Fibroblast of pulmonary artery (primary cell): ENCODE measurements at regions not wholly inside any gene's neighbourhood (a gene's known extent, or its start where the extent isn't known, plus 50 kb on each side); places are given as distances from the start of the nearest gene placed in this dataset.

Experiments
- DNase-seq: peaks from one replicate; pipeline ENCODE4 v3.0.0-alpha.2; 2010; ENCODE audit warnings: low read depth
- H3K4me3 ChIP-seq: replicated peaks from 2 replicates; pipeline ENCODE4 v1.5.1; 2011; ENCODE audit warnings: low read depth, mild to moderate bottlenecking, control low read depth, low read length, moderate library complexity
- TF ChIP-seq, protein P1 (sequence below): IDR thresholded peaks from 2 replicates; pipeline ENCODE4 v1.5.1; 2011; ENCODE audit warnings: mild to moderate bottlenecking, control low read depth, low read length, inconsistent platforms; ENCODE audit errors: missing control alignments

DNA sequence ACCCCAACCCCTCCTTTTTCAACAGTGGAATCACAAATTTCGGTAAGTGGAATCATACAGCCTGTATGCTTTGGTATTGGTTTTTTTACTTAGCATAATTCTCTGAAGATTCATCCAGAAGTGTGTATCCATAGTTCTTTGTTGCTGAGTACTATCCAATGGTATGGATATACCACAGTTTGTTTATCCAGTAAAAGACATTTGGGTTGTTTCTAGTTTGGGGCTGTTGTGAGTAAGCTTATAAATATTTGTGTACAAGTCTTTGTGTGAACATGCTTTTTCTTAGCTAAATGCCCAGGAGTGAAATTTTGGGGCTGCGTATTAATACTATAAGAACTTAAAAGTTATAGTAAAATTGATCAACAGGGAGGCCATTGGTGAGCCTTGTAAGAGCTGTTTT, 57.5 kb upstream of the GC start:
- DNase-seq: no peak
- no peak overlapping the region for H3K4me3 ChIP-seq
- TF ChIP-seq, protein P1, sequence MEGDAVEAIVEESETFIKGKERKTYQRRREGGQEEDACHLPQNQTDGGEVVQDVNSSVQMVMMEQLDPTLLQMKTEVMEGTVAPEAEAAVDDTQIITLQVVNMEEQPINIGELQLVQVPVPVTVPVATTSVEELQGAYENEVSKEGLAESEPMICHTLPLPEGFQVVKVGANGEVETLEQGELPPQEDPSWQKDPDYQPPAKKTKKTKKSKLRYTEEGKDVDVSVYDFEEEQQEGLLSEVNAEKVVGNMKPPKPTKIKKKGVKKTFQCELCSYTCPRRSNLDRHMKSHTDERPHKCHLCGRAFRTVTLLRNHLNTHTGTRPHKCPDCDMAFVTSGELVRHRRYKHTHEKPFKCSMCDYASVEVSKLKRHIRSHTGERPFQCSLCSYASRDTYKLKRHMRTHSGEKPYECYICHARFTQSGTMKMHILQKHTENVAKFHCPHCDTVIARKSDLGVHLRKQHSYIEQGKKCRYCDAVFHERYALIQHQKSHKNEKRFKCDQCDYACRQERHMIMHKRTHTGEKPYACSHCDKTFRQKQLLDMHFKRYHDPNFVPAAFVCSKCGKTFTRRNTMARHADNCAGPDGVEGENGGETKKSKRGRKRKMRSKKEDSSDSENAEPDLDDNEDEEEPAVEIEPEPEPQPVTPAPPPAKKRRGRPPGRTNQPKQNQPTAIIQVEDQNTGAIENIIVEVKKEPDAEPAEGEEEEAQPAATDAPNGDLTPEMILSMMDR: no peak

DNA sequence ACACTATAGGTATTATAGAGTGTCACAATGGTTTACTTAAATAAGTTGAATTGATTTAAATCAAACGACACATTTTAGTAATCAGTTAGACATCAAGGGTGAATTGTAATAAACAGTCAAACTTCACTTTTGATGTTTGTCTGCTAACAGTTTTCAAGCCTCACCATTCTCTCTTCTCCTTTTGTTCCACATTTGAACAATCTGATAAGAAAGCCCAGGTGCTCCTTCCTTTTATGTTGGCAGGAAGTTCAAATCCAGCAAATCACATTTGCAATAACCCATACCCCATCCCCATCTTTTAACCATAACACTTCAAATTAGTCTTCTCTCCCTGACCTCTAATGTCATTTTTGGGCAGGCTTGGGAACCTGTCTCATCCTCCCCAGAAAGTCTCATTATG, 63.4 kb upstream of the GC start:
- TF ChIP-seq, protein P1: no peak
- DNase-seq: no peak
- no peak overlapping the region for H3K4me3 ChIP-seq

DNA sequence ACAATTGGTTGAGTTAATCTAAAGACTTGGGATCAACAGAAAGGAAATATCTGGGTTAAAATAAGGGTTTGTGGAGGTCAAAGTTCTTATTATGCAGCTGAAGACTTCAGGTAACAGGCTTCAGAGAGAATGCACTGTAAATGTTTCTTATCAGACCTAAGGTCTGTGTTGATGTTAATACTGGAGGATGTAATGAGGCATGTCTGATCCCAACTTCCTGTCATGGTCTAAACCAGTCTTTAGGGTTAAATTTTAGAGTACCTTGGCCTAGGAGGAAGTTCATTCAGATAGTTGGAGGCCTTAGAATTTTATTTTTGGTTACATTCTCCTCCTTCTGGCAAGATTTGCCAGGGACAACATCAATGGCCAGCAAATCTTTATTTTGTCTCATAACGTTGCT, 72.1 kb upstream of the GC start:
- no peak overlapping the region for H3K4me3 ChIP-seq
- DNase-seq: no peak
- TF ChIP-seq, protein P1: no peak

DNA sequence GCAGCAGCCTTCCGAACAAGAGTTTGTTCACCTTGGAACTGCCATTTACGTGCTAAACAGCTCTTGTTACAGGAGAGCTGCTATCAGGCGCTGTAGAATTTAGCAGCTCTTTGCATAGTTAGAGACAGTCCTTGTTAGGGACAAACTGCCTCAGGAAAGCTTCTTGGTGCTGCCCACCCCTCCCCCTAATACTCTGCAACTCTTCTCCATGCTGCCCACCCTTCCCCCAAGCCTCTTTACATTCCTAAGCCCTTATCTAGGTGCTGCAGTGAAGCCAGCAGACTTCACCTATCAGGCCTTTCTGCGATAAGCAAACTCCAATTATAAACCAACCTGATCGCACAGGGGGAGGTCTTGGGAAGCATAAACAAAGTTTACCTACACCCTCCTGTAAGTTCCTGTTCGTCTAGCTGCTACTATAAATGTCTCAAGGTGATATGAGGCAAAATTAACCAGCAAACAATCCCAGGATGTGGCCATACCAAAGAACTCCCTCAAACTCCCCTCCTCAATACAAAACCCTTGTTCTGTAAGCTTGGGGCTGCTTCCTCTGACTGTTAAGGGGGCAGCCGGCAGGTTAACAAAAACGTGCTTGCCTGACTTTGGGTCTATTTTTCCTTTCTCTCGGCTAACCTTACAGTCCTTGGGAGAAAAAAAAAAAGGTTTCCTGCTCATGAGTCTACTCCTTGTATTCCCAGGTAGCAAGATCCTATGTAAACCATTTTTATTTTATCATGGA, 74.0 kb upstream of the GC start:
- no peak for DNase-seq
- no peak overlapping the region for H3K4me3 ChIP-seq
- TF ChIP-seq, protein P1: no peak

DNA sequence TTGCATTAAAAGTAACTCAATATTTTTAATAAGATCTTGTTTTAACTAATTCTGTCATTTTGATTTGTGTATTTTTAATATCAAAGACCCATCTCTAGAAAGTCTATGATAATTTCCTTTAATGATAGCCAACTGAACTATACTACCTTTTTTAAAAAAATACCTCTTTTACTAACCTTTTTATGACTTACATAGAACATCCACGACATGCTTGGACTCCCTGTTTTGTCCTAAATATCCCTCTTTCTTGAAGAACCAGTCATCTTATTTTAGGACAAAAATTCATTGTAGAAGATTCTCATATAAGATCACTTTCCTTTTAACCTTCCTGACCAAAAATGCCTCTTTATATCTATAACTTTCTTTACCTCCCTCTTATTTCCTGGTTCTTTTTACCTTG, 76.8 kb upstream of the GC start:
- no peak overlapping the region for H3K4me3 ChIP-seq
- TF ChIP-seq, protein P1: no peak
- DNase-seq: no peak

DNA sequence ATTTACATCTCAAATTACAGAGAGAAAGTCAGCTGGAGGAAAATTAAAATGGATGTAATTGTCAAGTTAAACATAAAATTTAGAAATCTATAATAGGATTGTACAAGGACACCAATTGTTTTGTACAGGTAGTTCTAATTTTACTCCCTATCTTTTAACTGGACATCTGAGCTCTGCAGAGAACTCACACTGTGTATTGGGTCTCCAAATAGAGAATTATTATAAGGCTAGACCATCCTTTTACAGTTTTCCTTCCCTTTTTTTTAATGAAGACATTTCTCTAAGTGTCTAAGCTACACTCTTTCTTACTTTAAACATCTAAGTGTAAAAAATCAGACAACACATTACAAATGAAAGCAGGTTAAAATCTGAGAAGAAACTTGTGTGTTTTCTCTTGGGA, 78.4 kb upstream of the GC start:
- DNase-seq: no peak
- H3K4me3 ChIP-seq: no peak overlapping the region
- TF ChIP-seq, protein P1: no peak

DNA sequence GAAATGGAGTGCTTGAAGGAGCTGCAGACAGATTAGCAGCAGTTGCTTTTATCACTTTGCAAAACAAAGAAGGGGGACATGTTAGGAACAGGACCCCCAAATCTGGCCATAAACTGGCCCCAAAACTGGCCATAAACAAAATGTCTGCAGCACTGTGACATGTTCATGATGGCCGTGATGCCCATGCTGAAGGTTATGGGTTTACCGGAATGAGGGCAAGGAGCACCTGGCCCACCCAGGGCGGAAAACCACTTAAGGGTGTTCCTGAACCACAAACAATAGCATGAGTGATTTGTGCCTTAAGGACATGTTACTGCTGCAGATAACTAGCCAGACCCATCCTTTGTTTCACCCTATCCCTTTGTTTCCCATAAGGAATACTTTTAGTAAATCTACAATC, 79.6 kb upstream of the GC start:
- TF ChIP-seq, protein P1: no peak
- no peak for DNase-seq
- H3K4me3 ChIP-seq: no peak overlapping the region
